ENCODE measurements at regions not wholly inside any gene's neighbourhood (a gene's known extent, or its start where the extent isn't known, plus 50 kb on each side); places are given as distances from the start of the nearest gene placed in this dataset.

DNA sequence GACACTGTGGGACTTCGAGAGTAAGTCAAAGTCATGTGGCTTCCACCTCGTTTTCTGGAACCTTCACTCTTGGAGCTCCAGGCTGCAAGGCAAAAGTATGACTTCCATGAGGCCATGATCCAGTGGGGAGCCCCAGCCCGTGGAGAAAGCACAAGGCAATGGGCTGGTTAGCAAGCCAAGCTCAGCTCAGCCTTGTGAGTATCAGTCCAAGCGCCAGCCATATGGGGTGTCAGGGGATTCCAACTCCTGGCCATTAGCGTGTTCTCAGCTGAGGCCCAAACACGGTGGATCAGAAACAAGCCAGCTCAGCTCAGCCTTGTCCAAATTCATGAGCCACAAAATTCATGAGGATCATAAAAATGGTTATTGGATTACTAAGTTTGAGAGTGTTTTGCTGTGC lies 261.0 kb downstream of the RHOU start:
- no peak for DNase-seq

- DNase-seq: no peak
Observed at GRCh38 chr1:228997721-228998144, 262.5 kb downstream of the RHOU start.

GRCh38 chr1:228998179-228998578 lies 262.9 kb downstream of the RHOU start:
- DNase-seq: no peak

- DNase-seq: no peak
Observed at GRCh38 chr1:228999446-229000170, 264.3 kb downstream of the RHOU start.

GRCh38 chr1:229000187-229000586 lies 264.9 kb downstream of the RHOU start:
- no peak for DNase-seq

- DNase-seq: no peak
Observed at GRCh38 chr1:229001467-229002011, 266.3 kb downstream of the RHOU start.

GRCh38 chr1:229002037-229002436 lies 266.8 kb downstream of the RHOU start:
- DNase-seq: no peak

DNA sequence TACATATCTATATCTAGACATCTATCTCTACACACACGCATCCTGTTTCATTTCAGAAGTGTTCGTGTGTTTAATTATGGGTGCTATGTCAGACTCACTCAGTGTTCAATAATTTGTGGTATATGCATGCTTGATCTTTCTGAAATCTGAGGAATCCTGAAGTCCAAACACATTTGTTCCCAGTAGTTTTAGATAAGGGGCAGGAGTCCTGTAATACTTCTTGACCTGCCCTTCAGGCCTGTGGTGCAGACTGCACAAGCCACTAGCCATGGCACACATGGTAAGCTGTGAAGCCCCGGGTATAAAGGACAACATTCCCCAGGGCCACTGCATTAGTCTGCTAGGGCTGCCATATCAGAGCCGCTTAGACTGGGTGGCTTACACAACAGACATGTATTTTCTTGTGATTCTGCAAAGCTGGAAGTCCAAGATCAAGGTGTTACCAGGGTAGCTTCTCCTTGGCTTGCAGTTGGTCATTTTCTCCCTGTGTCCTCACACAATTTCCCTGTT lies 267.2 kb downstream of the RHOU start:
- no peak for DNase-seq

- DNase-seq: no peak
Observed at GRCh38 chr1:229003233-229004031, 267.5 kb upstream of the RAB4A start.

DNA sequence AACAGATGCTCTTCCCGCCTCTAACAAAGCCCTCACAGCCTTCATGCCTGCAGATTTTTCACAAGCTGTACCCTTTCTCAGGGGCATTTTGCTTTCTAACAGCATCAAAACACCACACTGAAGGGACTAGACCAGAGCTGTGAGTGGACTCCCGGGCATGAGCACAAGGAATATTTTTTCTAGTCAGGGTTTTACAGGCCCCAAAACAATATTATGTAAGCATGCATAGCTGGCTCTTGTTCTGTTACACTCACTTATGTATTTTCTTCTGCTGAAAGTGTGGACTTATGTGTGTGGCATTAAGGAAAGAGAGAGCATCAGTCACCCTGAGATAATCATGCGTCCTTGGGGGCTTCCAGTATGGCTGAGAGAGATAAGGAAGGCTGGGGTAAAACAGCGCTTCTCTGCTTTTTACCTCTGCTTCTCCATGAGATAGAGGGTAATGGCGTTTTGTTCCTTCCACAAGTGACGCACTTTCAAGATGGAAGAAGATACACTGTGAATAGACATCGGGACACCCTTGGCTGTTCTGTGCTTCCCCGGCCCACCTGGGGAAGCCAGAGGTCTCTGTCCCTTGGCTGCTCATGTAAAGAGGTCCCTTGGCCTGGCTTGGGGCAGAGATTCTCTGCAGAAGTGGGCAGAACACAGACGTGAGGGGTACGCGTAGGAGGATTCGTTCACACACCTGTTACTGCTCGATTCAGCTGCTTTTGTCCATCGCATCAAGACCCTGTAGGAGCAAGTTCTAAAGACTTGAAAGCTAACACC lies 266.7 kb upstream of the RAB4A start:
- no peak for DNase-seq

DNA sequence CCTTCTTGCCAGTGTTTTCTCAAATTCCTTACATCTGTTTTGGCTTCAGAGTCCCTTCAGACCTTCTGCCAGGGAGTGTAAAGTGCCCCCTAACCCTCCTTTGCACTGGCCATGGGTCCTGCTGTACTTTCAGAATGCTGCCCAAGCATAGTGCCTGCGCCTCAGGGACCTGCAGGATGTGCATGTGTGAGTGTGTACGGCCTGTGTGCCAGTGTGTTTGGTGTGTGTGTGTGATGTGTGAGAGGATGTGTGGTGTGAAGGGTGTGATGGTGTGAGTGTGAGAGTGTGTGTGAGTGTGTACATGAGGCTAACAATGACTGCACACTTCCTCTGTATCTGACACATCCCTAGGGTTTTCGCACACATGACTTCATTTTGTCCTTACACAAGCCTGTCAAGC lies 265.8 kb upstream of the RAB4A start:
- DNase-seq: no peak

- DNase-seq: no peak
Observed at GRCh38 chr1:229005556-229005955, 265.4 kb upstream of the RAB4A start.

DNA sequence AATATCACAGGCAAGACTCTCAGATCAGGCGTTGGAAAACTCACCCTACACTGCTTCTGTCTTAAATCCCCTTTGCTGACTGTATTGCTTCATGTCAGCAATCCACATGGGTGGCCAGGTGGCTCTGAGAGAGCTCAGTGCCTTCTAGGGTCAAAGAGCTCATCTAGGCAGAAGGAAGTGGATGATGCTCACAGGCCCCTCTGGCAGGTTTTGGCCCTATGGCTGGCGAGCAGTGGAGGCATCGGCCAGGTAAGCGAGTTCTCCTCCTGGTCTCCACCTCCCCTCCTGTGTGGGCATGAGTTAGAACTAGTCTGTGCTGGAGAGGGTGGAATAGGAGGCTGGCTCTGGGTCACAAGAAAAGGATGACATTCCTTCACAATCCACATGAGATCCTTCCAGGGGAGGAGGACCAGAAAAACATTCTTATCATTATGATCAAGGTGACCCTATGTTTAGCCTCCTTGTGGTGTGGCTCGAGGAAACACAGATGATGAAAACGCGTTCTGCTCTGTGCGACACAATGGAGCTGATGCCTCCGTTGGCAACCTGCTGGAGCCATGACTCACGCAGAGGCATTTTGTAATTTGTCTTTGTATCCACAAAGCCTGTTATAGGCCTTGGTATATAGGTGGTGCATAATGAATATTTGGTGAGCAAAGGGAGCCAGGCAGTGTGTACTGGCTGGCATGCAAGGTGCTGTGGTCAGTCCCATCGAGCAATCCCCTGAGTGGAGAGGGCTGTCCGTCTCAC lies 264.6 kb upstream of the RAB4A start:
- DNase-seq: no peak

DNA sequence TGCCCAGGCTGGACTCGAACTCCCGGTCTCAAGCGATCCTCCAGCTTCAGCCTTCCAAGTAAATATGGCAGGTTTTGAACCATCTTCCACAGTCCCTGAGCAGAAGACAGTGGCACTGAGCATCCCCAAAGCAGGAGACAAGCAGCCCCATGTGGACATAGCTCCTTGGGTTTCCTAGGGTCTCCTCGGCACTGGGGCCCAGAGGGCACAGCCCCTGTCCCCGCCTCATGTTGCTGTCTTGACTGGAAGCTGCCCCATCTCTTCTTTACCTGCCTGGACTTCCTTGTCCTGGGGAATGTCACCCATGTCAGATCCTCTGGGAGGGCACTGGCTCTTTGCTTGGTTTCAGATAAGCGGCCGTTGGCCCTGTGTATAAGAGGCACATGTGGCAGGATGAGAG lies 263.7 kb upstream of the RAB4A start:
- no peak for DNase-seq

DNA sequence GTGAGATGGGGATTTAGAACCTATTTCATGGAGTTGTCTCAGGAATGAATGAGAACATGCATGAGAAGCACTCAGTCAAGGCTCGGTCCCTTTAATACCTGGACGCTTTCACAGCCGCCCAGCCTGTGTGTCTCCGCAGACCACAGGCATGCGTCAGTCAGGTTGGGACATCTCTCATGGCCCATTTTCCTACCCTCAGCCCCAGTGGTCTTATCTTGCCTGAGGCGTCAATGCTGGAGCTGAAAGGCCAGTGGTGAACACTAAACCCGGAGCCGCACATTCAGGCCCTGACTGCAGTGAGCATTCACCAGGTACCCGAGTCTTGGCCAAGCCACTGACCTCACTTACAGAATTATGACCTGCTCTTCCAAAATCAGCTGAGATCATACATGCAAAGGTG lies 263.2 kb upstream of the RAB4A start:
- no peak for DNase-seq

- DNase-seq: peak; percentile 38
Observed at GRCh38 chr1:229008347-229008746, 262.6 kb upstream of the RAB4A start.

DNA sequence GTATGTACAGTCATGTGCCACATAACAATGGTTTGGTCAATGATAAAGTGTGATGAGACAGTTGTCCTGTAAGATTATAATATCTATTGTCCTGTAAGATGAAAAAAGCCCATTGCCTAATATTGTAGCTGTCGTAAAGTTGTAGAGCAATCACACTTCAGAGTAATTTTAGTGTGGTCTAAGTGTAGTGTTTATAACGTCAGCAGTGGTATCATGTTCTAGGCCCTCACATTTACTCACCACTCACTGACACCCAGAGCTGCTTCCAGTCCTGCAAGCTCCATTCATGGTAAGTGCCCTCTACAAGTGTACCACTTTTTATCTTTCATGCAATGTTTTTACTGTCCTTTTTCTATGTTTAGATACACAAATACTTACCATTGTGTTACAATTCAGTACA lies 259.9 kb upstream of the RAB4A start:
- DNase-seq: no peak

- no peak for DNase-seq
Observed at GRCh38 chr1:229012823-229013222, 258.1 kb upstream of the RAB4A start.

GRCh38 chr1:229013981-229014380 lies 256.9 kb upstream of the RAB4A start:
- no peak for DNase-seq

DNA sequence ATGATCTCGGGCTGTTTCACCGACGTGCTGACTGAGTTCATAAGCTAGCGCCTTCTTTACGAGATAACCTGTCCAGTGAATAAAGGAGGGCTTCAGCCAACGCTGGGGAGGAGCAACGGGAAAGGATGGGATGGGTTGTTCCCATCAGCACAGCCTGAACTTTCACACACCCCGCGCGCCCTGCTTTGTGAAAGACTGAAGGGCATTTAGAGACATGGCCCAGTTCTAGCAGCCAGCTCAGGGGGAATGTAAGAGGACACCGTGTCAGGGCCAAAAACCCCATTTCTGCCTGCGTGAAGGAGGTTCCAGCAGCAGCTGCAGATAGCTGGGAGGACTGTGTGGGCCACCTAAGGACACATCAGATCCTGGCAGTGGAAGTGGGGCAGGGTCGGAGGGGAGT lies 255.1 kb upstream of the RAB4A start:
- no peak for DNase-seq

DNA sequence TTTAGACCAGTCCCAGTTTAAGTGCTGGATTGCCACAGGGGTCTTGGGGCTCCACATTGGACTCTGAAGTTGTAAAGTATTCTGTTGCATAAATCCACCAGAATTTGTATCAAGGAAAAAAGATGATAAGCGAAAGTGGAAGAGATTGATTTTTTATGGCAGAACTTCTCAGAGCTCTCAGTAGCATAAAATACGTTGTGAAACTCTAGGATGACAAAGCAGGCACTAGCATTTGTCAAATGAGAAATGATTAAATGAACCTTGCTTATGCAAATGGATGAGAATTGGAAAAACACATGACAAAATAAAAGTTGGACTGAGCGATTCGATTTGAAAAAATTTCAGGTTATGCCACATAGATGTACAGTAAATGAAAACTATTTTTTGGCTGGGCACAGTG lies 253.8 kb upstream of the RAB4A start:
- DNase-seq: no peak

GRCh38 chr1:229018674-229019295 lies 252.1 kb upstream of the RAB4A start:
- no peak for DNase-seq
